ENCODE measurements at regions not wholly inside any gene's neighbourhood (a gene's known extent, or its start where the extent isn't known, plus 50 kb on each side); places are given as distances from the start of the nearest gene placed in this dataset.

DNA sequence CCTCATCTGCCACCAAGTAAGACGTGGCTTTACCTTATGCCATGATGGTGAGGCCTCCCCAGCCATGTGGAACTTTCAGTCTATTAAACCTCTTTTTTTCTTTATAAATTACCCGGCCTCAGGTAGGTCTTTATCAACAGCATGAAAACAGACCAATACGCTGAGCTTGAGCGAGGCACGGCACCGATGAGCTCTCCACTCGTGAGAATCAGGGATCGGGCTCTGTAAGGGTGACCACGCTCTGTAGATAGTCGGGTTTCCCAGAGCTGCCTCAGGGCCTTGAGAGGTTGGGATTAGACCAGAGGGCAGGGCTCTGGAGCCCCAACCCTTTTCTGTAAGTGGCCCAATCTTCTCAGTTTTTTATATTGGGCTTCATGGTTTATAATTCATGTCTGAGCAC is 360.3 kb upstream of the MYT1L start:
- no peak for DNase-seq (ENCODE audit: low read depth)

GRCh38 chr2:2690985-2691384 is 359.9 kb upstream of the MYT1L start:
- DNase-seq (ENCODE audit: low read depth): no peak

- DNase-seq (ENCODE audit: low read depth): no peak
Measured at GRCh38 chr2:2689306-2689705, 358.2 kb upstream of the MYT1L start.

DNA sequence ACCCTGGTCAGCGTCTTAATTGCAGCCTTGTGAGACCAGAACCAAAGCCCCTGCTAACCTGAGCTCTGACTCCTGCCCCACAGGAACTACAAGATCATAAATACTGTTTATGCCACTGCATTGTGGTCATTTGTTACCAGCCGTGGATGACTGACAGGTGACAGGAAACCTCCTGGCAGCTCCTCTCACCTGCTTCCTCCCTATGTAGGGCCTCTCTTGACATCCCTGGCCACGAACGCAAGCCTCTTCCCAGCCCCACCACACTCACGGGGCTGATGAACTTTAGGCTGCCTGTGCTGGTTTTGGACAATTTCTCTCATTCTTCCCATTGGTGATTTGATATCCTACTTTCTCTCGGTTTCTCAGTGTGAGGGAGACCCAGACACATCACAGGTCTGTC is 357.2 kb upstream of the MYT1L start:
- DNase-seq (ENCODE audit: low read depth): no peak

DNA sequence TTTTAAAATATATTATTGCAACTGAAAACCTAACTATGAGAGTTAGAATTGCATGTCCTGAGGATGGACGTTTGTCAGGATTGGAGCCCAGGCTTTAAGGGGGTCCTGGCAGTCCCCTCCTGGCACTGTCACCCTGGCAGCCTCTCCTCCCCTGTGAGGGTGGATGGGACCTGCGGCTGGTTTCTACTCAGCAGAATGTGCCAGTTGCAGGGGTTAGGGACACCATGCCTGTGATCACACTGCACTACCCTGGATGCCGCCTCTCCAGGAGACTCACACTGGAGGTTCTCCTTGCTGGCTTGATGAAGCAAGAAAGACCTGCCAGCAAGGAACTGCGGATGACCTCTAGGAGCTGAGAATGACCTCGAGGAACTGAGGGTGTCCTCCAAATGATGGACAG is 356.7 kb upstream of the MYT1L start:
- DNase-seq (ENCODE audit: low read depth): no peak

DNA sequence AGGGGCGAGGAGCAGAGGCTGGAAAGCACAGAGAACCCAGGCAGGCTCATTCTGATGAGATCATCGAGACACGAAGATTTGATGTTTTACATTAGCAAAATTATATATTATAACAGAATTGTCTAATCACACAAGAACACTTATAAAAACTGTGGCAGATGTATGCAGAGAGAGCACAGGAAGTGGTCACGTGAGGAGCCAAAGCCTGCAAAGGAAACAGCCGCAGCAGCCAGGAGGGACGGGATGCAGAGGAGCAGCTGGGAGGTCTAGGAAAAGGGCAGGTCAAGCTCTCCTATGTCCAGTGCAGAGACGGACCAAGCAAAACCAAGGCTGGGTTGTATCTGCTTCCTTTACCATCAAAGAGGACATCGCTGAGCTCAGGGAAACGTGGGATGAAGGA is 355.1 kb upstream of the MYT1L start:
- no peak for DNase-seq (ENCODE audit: low read depth)

DNA sequence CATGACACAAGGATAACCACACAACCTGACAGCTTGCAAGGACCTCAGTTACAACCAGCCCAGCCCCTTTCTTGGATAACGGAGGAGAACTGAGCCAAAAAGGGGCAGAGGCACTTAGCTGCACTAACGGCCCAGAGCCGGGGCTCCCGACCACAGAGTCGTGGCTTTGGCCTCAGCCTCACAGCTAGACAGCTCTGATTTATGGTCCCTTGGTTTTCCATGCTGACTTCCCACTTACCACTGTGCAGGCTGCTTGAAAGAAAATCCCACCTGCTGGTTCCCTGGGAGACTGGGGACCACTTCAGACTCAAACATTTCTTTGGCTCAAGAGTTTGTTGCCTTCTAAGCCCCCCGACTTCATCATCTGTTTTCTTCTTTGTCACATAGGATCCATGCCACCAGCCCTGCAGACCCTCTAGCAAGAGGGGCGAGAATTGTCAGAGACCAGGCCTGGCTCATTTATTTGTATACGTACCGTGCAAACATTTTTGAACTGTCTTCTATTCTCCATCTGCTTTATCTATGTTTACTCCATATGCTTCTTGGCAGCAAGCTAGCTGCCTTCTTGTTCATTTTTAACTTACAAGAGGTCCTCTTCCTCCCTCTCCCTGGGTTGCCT is 352.6 kb upstream of the MYT1L start:
- DNase-seq (ENCODE audit: low read depth): no peak

DNA sequence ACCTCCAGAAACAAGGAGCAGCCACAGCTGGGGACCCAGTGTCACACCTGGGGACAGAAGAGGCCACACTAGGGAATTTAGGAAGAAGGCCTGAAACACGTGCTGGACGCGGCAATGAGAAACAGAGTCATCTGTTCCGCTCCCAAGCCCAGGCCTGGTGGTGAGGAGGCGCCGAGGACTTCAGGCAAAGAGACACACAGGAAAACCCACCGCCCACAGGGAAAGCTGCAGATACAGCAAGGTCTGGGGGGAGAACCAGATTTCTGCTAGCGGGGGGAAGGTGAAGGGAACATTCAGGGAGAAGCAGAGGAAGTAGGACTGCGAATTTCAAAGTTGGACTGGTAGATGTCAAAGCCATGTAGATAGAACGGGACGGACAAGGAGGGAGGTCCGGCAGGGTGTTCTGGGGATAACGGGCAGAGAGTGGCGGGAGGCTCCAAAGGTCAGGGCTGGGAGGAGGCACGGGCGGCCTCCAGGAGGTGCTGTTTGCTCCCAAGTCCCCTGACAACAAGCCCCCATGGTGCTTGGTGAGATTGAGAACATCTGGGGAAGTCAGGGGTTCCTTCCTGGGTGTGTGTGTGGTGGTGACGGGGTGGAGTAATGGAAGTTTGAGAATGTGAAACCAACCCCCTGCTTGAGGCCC is 351.7 kb upstream of the MYT1L start:
- DNase-seq (ENCODE audit: low read depth): no peak

DNA sequence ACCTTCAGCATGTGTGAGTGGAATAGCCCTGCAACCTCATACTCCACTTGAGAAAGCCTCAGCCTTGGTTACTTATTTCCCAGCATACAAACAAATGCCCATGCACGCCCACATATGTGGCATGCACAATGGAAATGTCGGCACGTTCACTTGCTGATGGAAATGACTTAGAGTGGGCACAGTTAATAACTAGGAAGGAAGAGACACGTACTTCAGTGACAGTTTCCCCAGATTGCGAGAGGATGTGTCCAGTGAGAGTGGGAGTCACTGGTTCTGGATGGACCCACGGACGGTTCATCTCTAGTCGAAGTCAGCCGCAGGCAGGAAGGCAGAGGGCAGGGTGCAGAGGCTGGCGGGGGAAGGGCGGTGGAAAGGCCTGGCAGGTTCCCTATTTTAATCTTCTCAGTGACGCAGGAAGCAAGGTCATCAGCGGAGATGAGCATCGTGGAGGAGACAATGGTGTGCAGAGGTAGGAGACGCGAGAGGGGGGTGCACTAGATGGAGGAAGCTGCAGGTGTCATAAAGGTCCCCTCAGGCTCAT is 350.7 kb upstream of the MYT1L start:
- DNase-seq (ENCODE audit: low read depth): no peak

- no peak for DNase-seq (ENCODE audit: low read depth)
Measured at GRCh38 chr2:2681085-2681484, 350.0 kb upstream of the MYT1L start.

DNA sequence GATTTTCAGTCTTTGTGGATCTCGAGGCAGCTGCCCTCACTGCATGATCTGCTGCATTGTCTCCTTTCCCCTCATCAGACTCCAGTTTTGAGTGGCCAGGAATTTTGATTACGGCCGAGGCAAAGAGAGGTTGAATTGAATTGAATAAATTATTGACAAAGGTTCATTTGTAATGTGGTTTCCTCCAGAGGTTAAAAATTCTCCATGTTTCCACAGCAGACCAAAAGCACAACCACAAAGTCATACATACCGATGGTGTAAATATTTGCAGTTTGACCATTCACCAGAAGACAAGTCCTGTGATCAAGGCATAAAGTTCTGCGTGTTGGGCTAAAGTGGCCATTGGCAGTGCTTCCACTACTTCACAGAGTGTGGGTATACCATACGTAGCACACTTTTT is 343.8 kb upstream of the MYT1L start:
- no peak for DNase-seq (ENCODE audit: low read depth)

GRCh38 chr2:2673406-2673805 is 342.3 kb upstream of the MYT1L start:
- no peak for DNase-seq (ENCODE audit: low read depth)

GRCh38 chr2:2672249-2672648 is 341.2 kb upstream of the MYT1L start:
- DNase-seq (ENCODE audit: low read depth): no peak

DNA sequence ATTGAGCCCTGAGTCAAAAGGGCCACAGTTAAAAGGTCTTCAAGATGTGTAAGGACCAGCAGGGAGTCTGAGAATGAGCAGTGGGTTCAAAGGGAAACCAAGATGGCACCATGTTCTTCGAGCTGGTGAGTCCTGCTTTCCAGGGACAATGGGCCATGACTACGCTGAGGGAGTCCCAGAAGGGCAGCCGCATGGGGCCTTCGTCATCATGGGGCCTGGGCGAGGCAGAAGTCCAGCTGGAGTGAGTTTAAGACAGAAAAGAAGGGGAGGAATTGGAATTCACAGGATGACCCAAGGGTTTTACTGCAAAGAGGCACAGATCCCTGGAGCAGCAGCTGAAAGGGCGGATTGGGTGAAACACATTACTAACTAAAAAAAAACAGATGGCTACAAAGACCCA is 340.8 kb upstream of the MYT1L start:
- no peak for DNase-seq (ENCODE audit: low read depth)

- DNase-seq (ENCODE audit: low read depth): no peak
Measured at GRCh38 chr2:2669316-2669715, 338.2 kb upstream of the MYT1L start.

DNA sequence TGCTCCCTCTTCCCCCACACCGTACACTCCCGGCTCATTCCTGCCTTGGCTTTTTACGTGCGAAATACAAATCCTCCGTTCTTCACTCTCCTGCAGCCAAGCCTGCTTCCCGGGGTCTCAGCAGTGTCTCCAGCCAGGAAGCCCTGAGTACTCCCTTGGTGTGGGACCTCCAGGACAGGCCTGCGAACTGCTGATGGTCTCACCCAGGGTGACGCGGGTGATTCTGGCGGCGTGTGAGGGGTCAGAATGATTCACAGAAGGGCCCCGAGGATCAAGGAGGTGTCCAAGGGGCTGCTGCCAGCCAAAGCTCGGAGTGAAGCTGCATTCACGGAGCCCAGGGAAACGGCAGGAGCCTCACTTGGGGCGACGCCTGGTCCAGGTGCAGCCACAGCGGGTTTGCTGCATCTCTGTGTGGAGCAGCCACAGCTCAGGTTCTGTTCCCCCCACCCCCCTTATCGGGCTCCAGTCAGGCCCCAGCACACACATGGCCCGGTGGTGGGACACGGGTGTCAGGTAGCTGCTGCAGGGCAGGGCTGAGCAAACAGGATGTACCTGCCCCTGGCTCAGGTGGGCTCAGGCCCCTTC is 337.7 kb upstream of the MYT1L start:
- no peak for DNase-seq (ENCODE audit: low read depth)

DNA sequence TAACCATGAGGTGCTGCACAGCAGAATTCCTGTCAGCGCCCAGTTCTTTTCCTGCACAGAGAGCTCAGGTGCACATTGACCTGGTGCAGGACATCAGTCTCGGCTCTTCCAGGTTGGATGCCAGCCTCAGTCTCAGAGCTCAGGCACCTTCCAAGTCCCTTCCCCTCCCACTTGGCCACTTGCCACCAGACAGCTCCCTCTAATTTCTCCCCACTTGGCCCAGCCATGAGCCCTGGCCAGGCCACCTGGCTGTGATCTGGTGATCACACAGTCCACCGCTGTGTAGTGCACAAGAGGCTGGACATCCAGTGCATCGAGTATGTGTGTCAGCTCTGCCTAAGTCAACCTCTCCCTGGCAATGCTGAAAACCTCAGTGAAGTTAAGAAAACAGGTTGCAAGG is 336.6 kb upstream of the MYT1L start:
- DNase-seq (ENCODE audit: low read depth): no peak

DNA sequence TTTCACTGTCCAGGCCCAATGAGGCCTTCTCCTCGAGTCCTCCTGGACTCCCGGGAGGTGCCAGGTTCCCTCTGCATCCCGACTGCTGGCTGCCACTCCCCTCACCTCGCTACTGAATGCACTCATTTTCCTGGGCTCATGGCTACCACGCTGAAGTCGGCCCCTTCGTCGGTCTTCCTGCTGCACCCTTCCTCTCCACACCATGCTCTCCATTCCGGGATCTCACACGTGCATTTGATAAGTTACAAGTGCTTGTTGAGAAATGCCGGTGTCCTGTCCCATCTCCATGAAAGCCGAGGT is 334.7 kb upstream of the MYT1L start:
- DNase-seq (ENCODE audit: low read depth): no peak

- peak; percentile 63 for DNase-seq (ENCODE audit: low read depth)
Measured at GRCh38 chr2:2664989-2665833, 334.1 kb upstream of the MYT1L start.

DNA sequence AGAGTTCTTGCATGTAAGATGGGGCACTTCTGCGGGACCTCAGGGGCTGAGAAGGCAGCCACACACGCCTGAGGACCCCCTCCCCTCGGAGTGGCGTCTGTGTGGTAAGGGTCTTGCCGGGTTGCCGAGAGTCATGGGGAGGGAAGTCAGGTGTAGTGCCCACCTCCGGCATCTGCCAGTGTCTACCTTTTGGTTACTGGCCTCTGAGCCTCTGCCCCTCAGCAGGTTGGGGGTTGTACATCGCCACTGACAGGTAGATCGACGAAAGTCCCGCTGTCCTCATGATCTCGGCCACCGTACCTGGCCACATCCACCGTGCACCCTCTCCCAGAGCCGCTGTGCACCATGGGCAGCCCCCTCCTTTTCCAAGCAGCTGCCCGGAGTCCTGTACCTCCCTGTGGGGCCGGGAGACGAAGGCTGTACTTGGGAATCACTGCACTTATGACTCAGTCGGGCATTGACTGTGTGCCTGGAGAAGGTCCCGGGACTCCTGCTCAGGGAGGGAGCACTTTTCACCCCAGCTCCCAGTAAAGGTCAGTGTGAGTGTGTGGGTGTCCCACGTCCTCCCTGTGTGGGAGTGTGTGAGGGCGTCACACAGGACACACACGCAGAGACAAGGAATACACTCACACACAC is 332.4 kb upstream of the MYT1L start:
- no peak for DNase-seq (ENCODE audit: low read depth)

DNA sequence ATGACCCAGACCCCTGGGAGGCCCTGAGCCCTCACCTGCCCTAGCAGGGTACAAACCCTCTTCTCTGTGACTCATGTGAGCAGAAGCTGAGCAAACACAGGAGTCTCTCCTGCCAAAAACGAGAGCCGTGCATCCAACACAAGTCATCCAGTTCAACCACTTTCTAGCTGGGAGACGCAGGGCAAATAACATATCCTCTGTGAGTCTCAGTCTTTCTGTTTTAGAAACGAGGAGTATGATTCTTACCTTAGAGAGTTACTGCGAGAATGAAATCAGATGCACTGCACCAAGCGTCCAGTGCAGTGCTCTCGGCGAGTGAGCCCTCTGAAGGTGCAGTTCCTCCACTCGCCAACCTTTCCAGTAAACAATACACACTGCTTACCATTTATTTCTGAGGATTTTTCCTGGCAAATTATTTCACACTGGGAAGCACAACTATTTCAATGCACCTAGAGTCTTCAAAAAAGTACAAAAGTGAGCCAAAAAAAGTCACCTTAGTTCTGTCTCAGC is 331.8 kb upstream of the MYT1L start:
- no peak for DNase-seq (ENCODE audit: low read depth)

All from non-pigmented ciliary epithelial cell (primary cell).